Endothelial cell of umbilical vein (primary cell): ENCODE measurements at regions not wholly inside any gene's neighbourhood (a gene's known extent, or its start where the extent isn't known, plus 50 kb on each side); places are given as distances from the start of the nearest gene placed in this dataset.
A peak's percentile ranks its signal among the peaks of the same experiment; 100 is the strongest.

ENCODE experiments used
- BruUV-seq: library from RNA; stranded (reverse); fragments of 400-500 nt; replicated peaks from 2 replicates; lab custom pipeline; 2021; lab: Mats Ljungman, UMichigan
- CTCF ChIA-PET: fragments of 300-600, 350-600 bp; sonication (Branson Sonifier 250); formaldehyde crosslinking; loops from one replicate; lab custom pipeline; 2021; ENCODE audit warnings: antibody characterized with exemption, inconsistent platforms; lab: Charles Lee
- POLR2A ChIA-PET: fragments of 300-600, 350-600 bp; sonication (Branson Sonifier 250); formaldehyde crosslinking; loops from one replicate; lab custom pipeline; 2021; ENCODE audit warnings: antibody characterized with exemption, inconsistent platforms; lab: Charles Lee
- DNase-seq: peaks from one replicate; pipeline ENCODE4 v3.0.0-alpha.2; 2011; ENCODE audit warnings: low read depth, low spot score
- FAIRE-seq: peaks from 2 replicates; lab custom pipeline; 2011; peaks lifted over from hg19 to GRCh38; lab: Jason Lieb, UNC
- H2AFZ ChIP-seq: 2 replicates; pipeline ENCODE4 v1.6.0; 2012; ENCODE audit warnings: low read depth, low read length, control low read depth, inconsistent platforms
- H3K27ac ChIP-seq: 2 replicates; pipeline ENCODE4 v1.5.1; 2011; ENCODE audit warnings: low read depth, mild to moderate bottlenecking, control low read depth, low read length, moderate library complexity; ENCODE audit not compliant: insufficient read depth
- H3K27me3 ChIP-seq, 2 experiments: 2 replicates each; pipeline versions ENCODE4 v1.6.0 to v1.6.1; 2011; ENCODE audit warnings: low read length in 2 of 2, mixed read lengths in 1 of 2; ENCODE audit not compliant: control insufficient read depth in 2 of 2, insufficient read depth in 2 of 2
- H3K36me3 ChIP-seq, 2 experiments: 2 replicates in 1 of 2; 3 replicates in 1 of 2; pipeline ENCODE4 v1.5.1; 2011; ENCODE audit warnings: low read length in 2 of 2, mild to moderate bottlenecking in 1 of 2, moderate library complexity in 1 of 2; ENCODE audit not compliant: control insufficient read depth in 2 of 2, insufficient read depth in 2 of 2; ENCODE audit errors: extremely low read depth in 1 of 2
- H3K4me1 ChIP-seq: 3 replicates; pipeline ENCODE4 v1.5.1; 2011; ENCODE audit warnings: mild to moderate bottlenecking, low read length; ENCODE audit not compliant: control insufficient read depth, insufficient read depth; ENCODE audit errors: extremely low read depth
- H3K4me2 ChIP-seq: 2 replicates; pipeline ENCODE4 v1.6.1; 2011; ENCODE audit warnings: low read length, control low read depth, mixed read lengths; ENCODE audit not compliant: insufficient read depth
- H3K4me3 ChIP-seq, 3 experiments: fragments of 200-600 bp in 1 of 3; sonication (generic), shearing (Covaris generic) in 1 of 3; replicated peaks in 1 of 3; 2 replicates each; pipeline ENCODE4 v1.5.1; 2011 to 2016; ENCODE audit warnings: control low read depth in 3 of 3, low read length in 3 of 3, mild to moderate bottlenecking in 2 of 3, inconsistent platforms in 1 of 3, low read depth in 1 of 3, moderate library complexity in 1 of 3; ENCODE audit not compliant: insufficient read depth in 1 of 3
- H3K79me2 ChIP-seq: 2 replicates; pipeline ENCODE4 v1.6.0; 2012; ENCODE audit warnings: low read length, inconsistent platforms; ENCODE audit not compliant: control insufficient read depth, insufficient read depth
- H3K9ac ChIP-seq: replicated peaks from 2 replicates; pipeline ENCODE3; 2011; ENCODE audit warnings: low read length, control low read depth; ENCODE audit not compliant: insufficient read depth; ENCODE audit errors: extremely low read depth
- H3K9me1 ChIP-seq: replicated peaks from 3 replicates; pipeline ENCODE4 v1.6.0; 2011; ENCODE audit warnings: mild to moderate bottlenecking, low read length; ENCODE audit not compliant: control insufficient read depth, insufficient read depth; ENCODE audit errors: extremely low read depth
- H3K9me3 ChIP-seq: replicated peaks from 2 replicates; pipeline ENCODE4 v1.5.1; 2012; ENCODE audit warnings: low read length, inconsistent platforms; ENCODE audit not compliant: control insufficient read depth, insufficient read depth
- H4K20me1 ChIP-seq: replicated peaks from 2 replicates; pipeline ENCODE3; 2011; ENCODE audit warnings: mild to moderate bottlenecking, low read length; ENCODE audit not compliant: control insufficient read depth, insufficient read depth; ENCODE audit errors: extremely low read depth
- EZH2 ChIP-seq: IDR thresholded peaks from 2 replicates; pipeline ENCODE4 v1.6.1; 2012; ENCODE audit warnings: borderline replicate concordance, low read depth, mild to moderate bottlenecking, moderate library complexity, low read length, inconsistent platforms; ENCODE audit not compliant: severe bottlenecking
- FOS ChIP-seq: IDR thresholded peaks from 2 replicates; pipeline ENCODE4 v1.6.1; 2011; ENCODE audit warnings: mild to moderate bottlenecking, low read length, moderate library complexity, borderline replicate concordance; ENCODE audit not compliant: insufficient read depth
- GATA2 ChIP-seq: IDR thresholded peaks from 2 replicates; pipeline ENCODE4 v1.7.0; 2011; ENCODE audit warnings: low read depth, mild to moderate bottlenecking, moderate library complexity, mixed read lengths, low read length; ENCODE audit not compliant: insufficient read length, insufficient read depth
- JUN ChIP-seq: IDR thresholded peaks from 2 replicates; pipeline ENCODE4 v1.6.1; 2011; ENCODE audit warnings: borderline replicate concordance, low read depth; ENCODE audit not compliant: insufficient read length, insufficient read depth
- MYC ChIP-seq: IDR thresholded peaks from one replicate; pipeline ENCODE4 v1.6.1; 2011; ENCODE audit warnings: mild to moderate bottlenecking, low read depth, low read length
- POLR2A ChIP-seq: IDR thresholded peaks from 2 replicates; pipeline ENCODE4 v1.6.1; 2012; ENCODE audit warnings: low read depth, mild to moderate bottlenecking, control low read depth, low read length
- POLR2AphosphoS5 ChIP-seq: IDR thresholded peaks from 2 replicates; pipeline ENCODE4 v1.6.1; 2012; ENCODE audit warnings: low read depth, mild to moderate bottlenecking, control low read depth, low read length, moderate library complexity; ENCODE audit not compliant: insufficient read depth
- dilution Hi-C: fragments of 300-500 bp; cut with MboI; formaldehyde crosslinking; loops from one replicate; pipeline ENCODE4 v1.15.0; 2019; ENCODE audit warnings: low sequenced_read_pairs; ENCODE audit not compliant: extremely low pct_ligation_motif_present
- intact Hi-C: fragments of 100-400 bp; cut with micrococcal nuclease; formaldehyde crosslinking; loops from one replicate; pipeline ENCODE4 v1.10.0; 2022
- TF ChIP-seq, protein P1 (sequence below): IDR thresholded peaks from 2 replicates; pipeline ENCODE4 v1.6.1; 2011; ENCODE audit not compliant: insufficient read depth, insufficient read length
- TF ChIP-seq, protein P2 (sequence below), 2 donors: IDR thresholded peaks; 1 replicate in 1 of 2; 2 replicates in 1 of 2; pipeline ENCODE4 v1.5.1; 2011; ENCODE audit warnings: low read length in 2 of 2, mild to moderate bottlenecking in 2 of 2, moderate library complexity in 2 of 2, control low read depth in 1 of 2, inconsistent platforms in 1 of 2, low read depth in 1 of 2; ENCODE audit not compliant: insufficient read depth in 1 of 2; ENCODE audit errors: extremely low read depth in 1 of 2

DNA sequence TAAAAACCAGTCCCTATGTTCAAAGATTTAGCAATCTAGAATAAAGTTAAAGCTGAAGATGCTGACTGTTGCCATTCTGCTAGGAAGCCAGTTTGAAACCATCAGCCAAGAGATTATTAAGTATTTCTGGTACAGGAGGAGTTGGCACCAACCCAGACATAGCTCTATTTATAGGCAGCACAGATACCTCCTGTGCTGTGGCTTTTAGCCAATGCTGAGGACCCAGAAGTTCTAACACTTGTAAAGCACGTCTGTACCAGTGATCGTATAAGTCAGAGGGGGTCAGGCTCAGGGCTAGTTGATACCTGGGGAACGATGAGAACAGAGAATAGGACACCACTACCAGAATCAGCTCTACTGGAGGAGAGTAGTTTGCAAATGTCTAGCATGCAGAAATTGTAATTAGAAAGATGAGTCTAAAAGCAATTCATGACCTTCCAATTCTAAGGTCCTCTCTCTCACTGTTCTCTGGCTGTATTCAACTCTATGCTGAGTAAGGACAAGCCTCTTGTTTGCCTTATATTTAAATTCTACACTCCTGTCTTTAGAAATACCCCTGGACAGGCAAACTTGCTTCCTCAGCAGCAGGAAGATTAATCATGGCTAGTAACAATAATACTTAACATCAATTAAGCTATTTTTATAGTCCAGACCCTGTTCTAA lies 96.8 kb upstream of the PALMD start:
- ChIA-PET POLR2A (no interaction called here), CTCF (interaction anchor here (0.6 to 2.7 kb wide), 8 partner anchors 12 to 99 kb away, joined by 3 to 12 read pairs (median 3); partner anchors contain the start of gene PALMD)
- Histone ChIP-seq H3K4me2 (peak overlapping the region; percentile 2), H3K9ac (no peak overlapping the region), H3K9me3 (no peaks in the 10 kb centered on the region), H2AFZ (peak overlapping the region; percentile 62), H3K4me1 (peaks cover 46% of the 10 kb centered on the region), H3K4me3 (no peak overlapping the region), H3K36me3 (no peaks in the 10 kb centered on the region), H3K27ac (no peak overlapping the region), H3K79me2 (no peaks in the 10 kb centered on the region), H3K27me3 (no peaks in the 10 kb centered on the region), H3K9me1 (no peaks in the 10 kb centered on the region), H4K20me1 (no peaks in the 10 kb centered on the region)
- DNase-seq (peak; percentile 74), FAIRE-seq (no peak)
- intact Hi-C loops (no loop called here), dilution Hi-C loops (no loop called here)
- TF ChIP-seq POLR2AphosphoS5 (no peak), JUN (no peak), EZH2 (no peak), FOS (peak; percentile 14), MYC (no peak)
- TF ChIP-seq, protein P1, sequence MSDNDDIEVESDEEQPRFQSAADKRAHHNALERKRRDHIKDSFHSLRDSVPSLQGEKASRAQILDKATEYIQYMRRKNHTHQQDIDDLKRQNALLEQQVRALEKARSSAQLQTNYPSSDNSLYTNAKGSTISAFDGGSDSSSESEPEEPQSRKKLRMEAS, result no peak
- BruUV-seq, result no TSS peak

DNA sequence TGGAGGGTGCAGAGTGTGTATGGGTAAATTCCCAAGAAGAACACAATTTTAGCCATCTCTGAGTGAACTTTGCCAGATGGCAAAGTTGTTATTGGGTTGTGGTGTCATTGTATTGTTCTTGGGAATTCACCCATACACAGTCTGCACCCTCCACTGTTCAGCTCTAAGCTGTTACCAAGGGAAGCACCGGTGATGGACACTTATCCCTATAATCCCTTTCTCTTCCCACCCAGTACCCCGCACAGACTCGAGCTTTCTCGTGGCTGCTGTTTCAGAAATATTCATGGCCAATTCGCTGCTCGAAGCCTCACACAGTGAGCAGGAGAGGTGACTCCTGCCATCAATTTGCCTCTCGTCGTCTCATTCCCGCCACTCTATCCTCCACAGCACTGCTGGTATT lies 95.7 kb upstream of the PALMD start:
- BruUV-seq, result no TSS peak
- no peak for FAIRE-seq
- H3K9me3 ChIP-seq, result no peaks in the 10 kb centered on the region

More for the DNA sequence above, 95.7 kb upstream of the PALMD start:
- Histone ChIP-seq H3K4me2 (no peak overlapping the region), H3K79me2 (no peaks in the 10 kb centered on the region), H2AFZ (no peak overlapping the region), H3K27me3 (no peaks in the 10 kb centered on the region), H3K9ac (no peak overlapping the region), H3K36me3 (no peaks in the 10 kb centered on the region), H3K4me1 (peaks cover 35% of the 10 kb centered on the region), H3K9me1 (no peaks in the 10 kb centered on the region), H3K4me3 (no peak overlapping the region), H4K20me1 (no peaks in the 10 kb centered on the region), H3K27ac (no peak overlapping the region)
- CTCF ChIA-PET, result interaction anchor here (1.7 to 2.7 kb wide), 2 partner anchors 23 to 96 kb away, joined by 4 to 12 read pairs; partner anchors contain the start of gene PALMD
- dilution Hi-C loops (no loop called here), intact Hi-C loops (no loop called here)
- DNase-seq, result no peak
- TF ChIP-seq, protein P1, result no peak
- no peak for TF ChIP-seq FOS
- no peak for TF ChIP-seq JUN
- no peak for TF ChIP-seq POLR2AphosphoS5
- no peak for TF ChIP-seq POLR2A
- TF ChIP-seq GATA2, result no peak
- TF ChIP-seq MYC, result no peak
- TF ChIP-seq, protein P2, sequence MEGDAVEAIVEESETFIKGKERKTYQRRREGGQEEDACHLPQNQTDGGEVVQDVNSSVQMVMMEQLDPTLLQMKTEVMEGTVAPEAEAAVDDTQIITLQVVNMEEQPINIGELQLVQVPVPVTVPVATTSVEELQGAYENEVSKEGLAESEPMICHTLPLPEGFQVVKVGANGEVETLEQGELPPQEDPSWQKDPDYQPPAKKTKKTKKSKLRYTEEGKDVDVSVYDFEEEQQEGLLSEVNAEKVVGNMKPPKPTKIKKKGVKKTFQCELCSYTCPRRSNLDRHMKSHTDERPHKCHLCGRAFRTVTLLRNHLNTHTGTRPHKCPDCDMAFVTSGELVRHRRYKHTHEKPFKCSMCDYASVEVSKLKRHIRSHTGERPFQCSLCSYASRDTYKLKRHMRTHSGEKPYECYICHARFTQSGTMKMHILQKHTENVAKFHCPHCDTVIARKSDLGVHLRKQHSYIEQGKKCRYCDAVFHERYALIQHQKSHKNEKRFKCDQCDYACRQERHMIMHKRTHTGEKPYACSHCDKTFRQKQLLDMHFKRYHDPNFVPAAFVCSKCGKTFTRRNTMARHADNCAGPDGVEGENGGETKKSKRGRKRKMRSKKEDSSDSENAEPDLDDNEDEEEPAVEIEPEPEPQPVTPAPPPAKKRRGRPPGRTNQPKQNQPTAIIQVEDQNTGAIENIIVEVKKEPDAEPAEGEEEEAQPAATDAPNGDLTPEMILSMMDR (IDR thresholded peaks at IDR 0.05; ENCODE audit: extremely low read depth in 1 of 2, insufficient read depth in 1 of 2, low read depth in 1 of 2, low read length in 2 of 2), result no peak
- TF ChIP-seq EZH2, result no peak
- POLR2A ChIA-PET, result no interaction called here
